HG03442 (cell line): ENCODE measurements at regions not wholly inside any gene's neighbourhood (a gene's known extent, or its start where the extent isn't known, plus 50 kb on each side); places are given as distances from the start of the nearest gene placed in this dataset.

Experiments
- ATAC-seq: cut with Tn5 transposase; IDR thresholded peaks from one replicate; pipeline ENCODE4 v1.9.1; 2021; ENCODE audit warnings: mild to moderate bottlenecking, moderate library complexity; ENCODE audit not compliant: unreplicated experiment

GRCh38 chr11:116457336-116458007 lies 315.3 kb downstream of the BUD13 start:
- ATAC-seq: no peak

- ATAC-seq: no peak
These were observed 317.8 kb downstream of the BUD13 start for GRCh38 chr11:116454951-116455350.

DNA sequence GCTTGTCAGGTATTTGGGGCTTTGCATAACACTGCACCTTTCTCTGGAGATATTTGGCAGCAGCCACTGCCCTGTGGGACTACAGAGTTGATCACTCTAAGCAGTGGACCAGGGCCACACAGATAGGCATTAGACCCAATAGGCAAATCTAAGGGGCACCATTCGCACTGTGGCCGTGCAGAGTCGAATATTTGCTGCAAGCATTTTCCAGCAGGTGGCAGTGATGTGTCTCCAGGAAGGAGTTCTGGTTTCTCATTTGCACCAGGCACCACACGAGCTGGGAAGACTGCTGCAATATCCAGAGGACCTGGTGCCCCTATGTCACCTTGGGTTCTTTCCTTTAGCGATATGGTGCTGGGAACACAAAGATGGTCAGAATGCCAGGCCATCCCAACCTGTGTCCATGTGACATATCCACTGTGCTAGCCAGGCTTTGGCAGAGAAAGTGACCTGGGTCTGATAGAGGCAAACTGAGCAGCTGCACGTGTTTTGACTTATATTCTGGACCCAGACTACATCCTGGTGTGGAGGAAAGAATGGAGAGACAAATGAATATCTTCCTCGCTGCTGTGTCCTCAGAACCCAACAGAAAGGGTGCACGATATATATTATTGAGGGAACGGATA lies 318.7 kb downstream of the BUD13 start:
- no peak for ATAC-seq

DNA sequence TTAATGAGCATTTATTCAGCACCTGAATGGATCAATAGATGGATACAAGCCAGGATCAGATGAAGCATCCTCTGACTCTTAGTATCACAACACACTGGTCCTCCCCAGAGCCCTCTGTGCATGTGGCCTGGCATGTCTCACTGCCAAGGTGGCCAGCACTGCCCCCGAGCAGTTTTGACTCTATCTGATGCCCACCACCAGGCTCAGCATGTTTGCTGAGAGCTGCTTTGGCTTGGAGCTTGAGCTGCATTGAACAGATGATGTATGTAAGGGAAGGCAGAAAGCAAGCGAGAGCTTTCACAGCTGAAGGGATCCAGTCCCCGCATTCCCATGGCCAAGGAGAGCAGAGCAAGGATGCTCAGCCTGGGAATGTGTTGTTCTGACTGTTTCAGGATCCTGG lies 320.3 kb downstream of the BUD13 start:
- ATAC-seq: no peak

DNA sequence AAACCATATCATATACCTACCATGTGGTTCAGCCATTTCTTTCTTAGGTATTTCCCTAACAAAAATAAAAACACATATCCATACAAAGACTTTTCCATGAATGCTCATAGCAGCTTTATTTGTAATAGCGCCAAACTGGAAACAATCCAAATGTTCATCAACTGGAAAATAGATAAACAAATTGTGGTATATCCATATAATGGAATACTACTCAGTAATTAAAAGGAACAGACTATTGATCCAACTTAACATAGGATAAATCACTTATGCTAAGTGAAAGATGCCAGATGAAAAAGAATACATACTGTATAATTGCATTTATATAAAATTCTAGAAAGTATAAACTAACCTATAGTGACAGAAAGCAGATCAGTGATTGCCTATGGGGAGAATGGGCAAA lies 323.3 kb downstream of the BUD13 start:
- ATAC-seq: no peak

GRCh38 chr11:116446048-116446941 lies 326.5 kb downstream of the BUD13 start:
- no peak for ATAC-seq

DNA sequence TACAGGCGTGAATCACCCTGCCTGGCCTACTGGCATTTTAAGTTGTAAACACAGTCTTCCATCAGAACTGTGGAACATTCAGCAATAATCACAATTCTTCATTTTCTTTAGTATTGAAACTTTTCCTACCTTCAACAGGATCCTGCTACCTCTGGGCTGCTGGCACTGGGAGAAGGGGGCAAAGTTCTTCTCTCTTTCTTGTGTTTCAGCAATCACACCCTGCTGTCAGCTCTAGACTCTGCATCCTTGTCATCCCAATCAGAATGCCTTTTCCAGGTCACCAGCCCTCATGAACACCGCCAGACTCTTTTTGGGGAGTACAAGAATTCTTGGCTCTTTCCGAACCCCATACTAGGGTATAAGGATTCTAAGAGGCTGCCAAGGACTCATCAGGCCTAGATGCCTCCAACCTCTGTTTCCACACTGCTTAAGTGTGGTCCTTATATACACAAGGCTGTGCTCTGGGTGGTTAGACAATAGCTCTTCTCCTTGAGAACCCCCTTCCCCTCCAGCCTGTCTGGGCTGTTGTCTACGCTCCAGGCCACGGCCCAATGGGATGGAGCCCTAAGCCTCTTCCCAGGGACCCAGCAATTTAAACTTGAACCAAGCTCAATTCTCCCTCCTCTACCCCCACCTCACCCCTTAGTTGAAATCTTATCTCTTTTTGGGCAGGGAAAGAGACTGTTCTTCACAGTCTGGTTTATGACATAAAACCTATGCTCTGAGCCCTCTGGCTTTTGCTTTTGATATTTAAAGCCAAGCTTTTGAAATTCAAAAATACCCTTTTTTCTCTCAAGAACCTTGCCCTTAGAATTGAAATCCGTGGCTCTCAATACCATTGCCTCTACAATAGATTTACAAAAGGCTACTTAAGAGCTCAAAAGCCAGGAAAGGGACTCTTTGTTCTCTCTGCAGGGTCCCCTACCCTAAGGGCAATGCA lies 327.4 kb downstream of the BUD13 start:
- no peak for ATAC-seq

- ATAC-seq: no peak
These were observed 330.5 kb downstream of the BUD13 start for GRCh38 chr11:116442238-116442752.

- no peak for ATAC-seq
These were observed 333.5 kb downstream of the BUD13 start for GRCh38 chr11:116439361-116439677.

- ATAC-seq: no peak
These were observed 334.0 kb downstream of the BUD13 start for GRCh38 chr11:116438651-116439360.

DNA sequence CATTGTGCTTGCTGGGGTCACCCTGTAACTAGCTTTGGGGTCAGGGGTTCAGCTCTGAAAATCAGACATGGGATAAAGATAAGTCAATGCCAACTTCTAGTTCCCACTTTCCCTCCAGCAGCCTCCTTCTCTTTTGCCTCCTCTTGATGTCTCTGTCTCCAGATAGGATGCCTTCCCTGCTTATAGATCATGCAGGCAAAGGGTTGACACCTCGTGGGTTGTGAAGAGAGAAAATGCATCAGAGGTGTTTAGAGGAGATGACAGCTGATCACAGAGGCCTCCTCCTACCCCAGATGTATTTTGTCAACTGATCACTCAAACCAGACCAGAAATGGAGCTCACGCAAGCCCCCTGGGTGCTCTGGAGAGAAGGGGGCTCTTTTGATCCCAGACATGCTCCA lies 337.8 kb downstream of the BUD13 start:
- ATAC-seq: no peak

DNA sequence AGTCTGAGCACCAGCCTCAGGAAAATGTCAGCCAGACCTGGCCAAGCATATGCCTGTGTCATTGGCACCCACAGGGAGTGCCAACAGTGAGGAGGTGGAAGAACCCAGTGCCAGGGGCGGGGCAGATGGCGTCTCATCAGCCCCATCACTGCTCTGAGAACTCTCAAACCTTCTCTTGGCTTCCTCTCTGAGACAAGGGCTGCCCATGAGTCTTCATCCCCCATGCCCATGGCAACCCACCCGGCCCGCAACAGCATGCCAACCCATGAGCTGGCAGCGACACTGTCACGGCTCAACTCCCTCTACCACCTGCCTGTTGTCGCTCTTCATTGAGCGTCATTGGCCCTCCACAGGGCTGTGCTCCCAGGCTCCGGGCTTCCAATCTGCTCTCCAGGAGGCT lies 340.5 kb downstream of the BUD13 start:
- no peak for ATAC-seq

GRCh38 chr11:116431842-116432241 lies 340.9 kb downstream of the BUD13 start:
- no peak for ATAC-seq

GRCh38 chr11:116428638-116428975 lies 344.2 kb downstream of the BUD13 start:
- ATAC-seq: no peak

- no peak for ATAC-seq
These were observed 344.7 kb downstream of the BUD13 start for GRCh38 chr11:116427903-116428637.

- ATAC-seq: no peak
These were observed 345.4 kb downstream of the BUD13 start for GRCh38 chr11:116427337-116427902.

DNA sequence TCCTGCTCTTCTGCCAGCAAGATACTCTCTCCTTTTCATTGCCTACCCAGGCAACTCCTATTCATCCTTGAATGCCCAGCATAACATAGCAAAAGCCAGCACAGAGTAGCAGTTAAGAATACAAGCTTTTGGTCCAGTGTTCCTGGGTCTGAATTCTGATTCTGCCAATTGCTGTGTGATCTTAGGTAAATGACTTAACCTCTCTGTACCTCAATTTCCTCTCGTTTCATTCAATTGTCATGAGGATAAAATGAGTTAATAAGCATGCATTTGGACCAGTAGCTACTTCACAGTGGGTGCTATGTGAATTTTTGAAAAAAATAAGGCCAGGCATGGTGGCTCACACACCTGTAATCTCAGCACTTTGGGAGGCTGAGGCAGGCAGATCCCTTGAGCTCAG lies 346.0 kb downstream of the BUD13 start:
- ATAC-seq: no peak

- ATAC-seq: no peak
These were observed 348.0 kb downstream of the BUD13 start for GRCh38 chr11:116424615-116425261.
